GM12878 (cell line): ENCODE measurements at regions not wholly inside any gene's neighbourhood (a gene's known extent, or its start where the extent isn't known, plus 50 kb on each side); places are given as distances from the start of the nearest gene placed in this dataset.

Experiments used
- ATAC-seq: fragments of 200-7000 bp; cut with Tn5 transposase; 3 replicates; pipeline ENCODE4 v1.9.1; 2020; ENCODE audit warnings: mild to moderate bottlenecking, moderate library complexity
- BruUV-seq: library from RNA; stranded (reverse); fragments of 400-500 nt; replicated peaks from 2 replicates; lab custom pipeline; 2021; lab: Mats Ljungman, UMichigan
- CTCF ChIA-PET: fragments of 300-600 bp; sonication (Branson Sonifier 250); formaldehyde crosslinking; extraction: SDS; loops from one replicate; lab custom pipeline; 2021; ENCODE audit warnings: inconsistent platforms; lab: Yijun Ruan, JAX
- POLR2A ChIA-PET: fragments of 350-600 bp; formaldehyde crosslinking; extraction: SDS; loops from one replicate; lab custom pipeline; 2021; ENCODE audit warnings: inconsistent platforms; lab: Charles Lee
- RAD21 ChIA-PET: fragments of 300-600 bp; sonication (Branson Sonifier 250); formaldehyde crosslinking; loops from one replicate; lab custom pipeline; 2023; ENCODE audit warnings: antibody characterized with exemption; ENCODE audit not compliant: unreplicated experiment; lab: Charles Lee
- SMC1A ChIA-PET: fragments of 300-600 bp; sonication (Branson Sonifier 250); formaldehyde crosslinking; loops from one replicate; lab custom pipeline; 2023; ENCODE audit not compliant: unreplicated experiment, uncharacterized antibody; lab: Charles Lee
- DNase-seq: peaks from one replicate; pipeline ENCODE4 v3.0.0-alpha.2; 2011; ENCODE audit warnings: low read depth, low spot score
- FAIRE-seq: peaks from 3 replicates; lab custom pipeline; 2011; peaks lifted over from hg19 to GRCh38; lab: Jason Lieb, UNC
- H2AFZ ChIP-seq: 2 replicates; pipeline ENCODE4 v1.6.0; 2011; ENCODE audit warnings: low read depth, low read length, control low read depth; ENCODE audit not compliant: control insufficient read depth
- H3K27ac ChIP-seq: 2 replicates; pipeline ENCODE4 v1.5.1; 2011; ENCODE audit warnings: control low read depth; ENCODE audit not compliant: control insufficient read depth, insufficient read depth
- H3K27me3 ChIP-seq, 2 experiments: replicated peaks in 1 of 2; 2 replicates each; pipeline versions ENCODE4 v1.6.0 to v1.6.1; 2011; ENCODE audit warnings: low read length in 1 of 2; ENCODE audit not compliant: control insufficient read depth in 2 of 2, insufficient read depth in 2 of 2
- H3K36me3 ChIP-seq, 2 experiments: 2 replicates each; pipeline ENCODE4 v1.5.1; 2011; ENCODE audit warnings: low read length in 1 of 2; ENCODE audit not compliant: control insufficient read depth in 2 of 2, insufficient read depth in 2 of 2
- H3K4me1 ChIP-seq: 2 replicates; pipeline ENCODE4 v1.6.1; 2011; ENCODE audit warnings: mild to moderate bottlenecking, low read length, moderate library complexity, mixed read lengths; ENCODE audit not compliant: control insufficient read depth, insufficient read depth
- H3K4me2 ChIP-seq: 2 replicates; pipeline ENCODE4 v1.6.0; 2011; ENCODE audit warnings: control low read depth; ENCODE audit not compliant: control insufficient read depth, insufficient read depth
- H3K4me3 ChIP-seq: fragments of 200-600 bp; sonication (generic); 2 replicates; pipeline ENCODE4 v1.5.1; 2016
- H3K79me2 ChIP-seq: 2 replicates; pipeline ENCODE4 v1.6.0; 2011; ENCODE audit warnings: low read length; ENCODE audit not compliant: control insufficient read depth, insufficient read depth
- H3K9ac ChIP-seq: 2 replicates; pipeline ENCODE4 v1.8.0; 2011; ENCODE audit warnings: low read length, control low read depth, mixed read lengths; ENCODE audit not compliant: control insufficient read depth, insufficient read depth
- H3K9me3 ChIP-seq: replicated peaks from 3 replicates; pipeline ENCODE4 v1.5.1; 2011; ENCODE audit warnings: mild to moderate bottlenecking, low read length; ENCODE audit not compliant: control insufficient read depth, insufficient read depth
- H4K20me1 ChIP-seq: 2 replicates; pipeline ENCODE4 v1.6.0; 2011; ENCODE audit not compliant: control insufficient read depth, insufficient read depth
- ASH2L ChIP-seq: fragments of 300-600, 200-600 bp; sonication (generic); IDR thresholded peaks from 2 replicates; pipeline ENCODE4 v1.6.1; 2017; ENCODE audit warnings: low read depth, mild to moderate bottlenecking, borderline replicate concordance
- BACH1 ChIP-seq: fragments of 450-650 bp; IDR thresholded peaks from 2 replicates; pipeline ENCODE4 v1.6.1; 2017; ENCODE audit warnings: mild to moderate bottlenecking, borderline replicate concordance
- E2F8 ChIP-seq: fragments of 450-650 bp; IDR thresholded peaks from 2 replicates; pipeline ENCODE4 v1.6.1; 2018; ENCODE audit warnings: mild to moderate bottlenecking, low read depth, moderate library complexity; ENCODE audit not compliant: partially characterized antibody
- GABPA ChIP-seq: IDR thresholded peaks from 2 replicates; pipeline ENCODE4 v1.6.1; 2014; ENCODE audit warnings: antibody characterized with exemption, low read depth, mild to moderate bottlenecking, inconsistent platforms
- NBN ChIP-seq: fragments of 450-650 bp; IDR thresholded peaks from 2 replicates; pipeline ENCODE4 v1.6.1; 2016
- PBX3 ChIP-seq: IDR thresholded peaks from 2 replicates; pipeline ENCODE4 v1.6.1; 2011; ENCODE audit warnings: mild to moderate bottlenecking, low read depth, low read length, moderate library complexity; ENCODE audit not compliant: insufficient replicate concordance
- RELA ChIP-seq: fragments of 450-650 bp; IDR thresholded peaks from 2 replicates; pipeline ENCODE4 v1.8.0; 2014; ENCODE audit warnings: borderline replicate concordance; ENCODE audit not compliant: partially characterized antibody
- TBL1XR1 ChIP-seq: IDR thresholded peaks from 2 replicates; pipeline ENCODE4 v1.6.1; 2012; ENCODE audit warnings: low read depth, low read length, improper control_type of control experiment
- ZBTB4 ChIP-seq: fragments of 450-650 bp; formaldehyde crosslinking; IDR thresholded peaks from 2 replicates; pipeline ENCODE4 v1.4.0; 2022; ENCODE audit warnings: mild to moderate bottlenecking, moderate library complexity
- ZBTB40 ChIP-seq: fragments of 450-650 bp; IDR thresholded peaks from 2 replicates; pipeline ENCODE4 v1.6.1; 2016; ENCODE audit warnings: mild to moderate bottlenecking, moderate library complexity, borderline replicate concordance
- WGBS: methylation state at CpG from one replicate; pipeline ENCODE4 v1.1.6; 2016; ENCODE audit warnings: low lambda C conversion rate; ENCODE audit not compliant: insufficient replicate concordance, insufficient coverage; ENCODE audit errors: missing lambda C conversion rate; 5-methylcytosine and 5-hydroxymethylcytosine counted together
- in situ Hi-C: fragments of 300-500 bp; cut with MboI; formaldehyde crosslinking; loops from 9 replicates; pipeline ENCODE4 v1.14.3; 2018; ENCODE audit warnings: mixed read lengths
- intact Hi-C: fragments of 100-400 bp; cut with micrococcal nuclease; formaldehyde crosslinking; loops from one replicate; pipeline ENCODE4 v1.14.2; 2022; ENCODE audit not compliant: unreplicated experiment

DNA sequence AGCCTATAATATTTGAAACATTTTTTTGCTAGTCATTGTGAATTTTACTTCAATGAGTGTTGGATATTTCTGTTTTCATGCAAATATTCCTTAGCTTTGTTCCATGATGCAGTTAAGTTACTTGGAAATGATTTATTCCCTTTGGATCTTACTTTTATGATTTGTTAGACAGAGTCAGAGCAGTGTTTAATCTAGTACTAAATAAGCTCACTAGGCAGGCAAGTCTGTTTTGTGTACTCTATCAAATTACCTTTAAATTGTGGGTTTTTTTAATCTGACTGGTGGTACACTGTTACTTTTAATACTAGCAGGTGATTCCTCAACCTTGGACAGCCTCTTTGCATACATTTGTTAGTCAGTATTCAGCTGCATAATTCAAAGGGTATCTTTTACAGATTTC, 173.3 kb upstream of the MBNL1 start (continued):
- TF ChIP-seq ZBTB40 (no peak), TBL1XR1 (no peak), PBX3 (no peak), BACH1 (no peak)

- ChIA-PET CTCF (interaction anchor here (0.5 to 1.4 kb wide), 5 partner anchors 24 to 421 kb away, joined by 3 to 4 read pairs (median 3); no protein-coding TSS in a partner anchor), RAD21 (interaction anchor here (0.8 kb wide), 1 partner anchor 376 kb away, joined by 3 read pairs; no protein-coding TSS in a partner anchor), SMC1A (interaction anchor here (0.5 to 2.5 kb wide), 6 partner anchors 11 to 748 kb away, joined by 3 to 13 read pairs (median 4); no protein-coding TSS in a partner anchor), POLR2A (interaction anchor here (0.6 kb wide), 1 partner anchor 55 kb away, joined by 3 read pairs; no protein-coding TSS in a partner anchor)
- intact Hi-C loops (no loop called here), in situ Hi-C loops (no loop called here)
- H3K4me3 ChIP-seq, result no peak overlapping the region
- no peak overlapping the region for H2AFZ ChIP-seq
- H3K36me3 ChIP-seq, result no peaks in the 10 kb centered on the region
- FAIRE-seq (no peak), ATAC-seq (no peak), DNase-seq (no peak)
- WGBS, result 76% methylated on average over 5 of the region's 5 CpGs
- no peaks in the 10 kb centered on the region for H3K4me1 ChIP-seq
- H3K4me2 ChIP-seq, result no peak overlapping the region
- H4K20me1 ChIP-seq, result no peaks in the 10 kb centered on the region
- no peaks in the 10 kb centered on the region for H3K79me2 ChIP-seq
- H3K27ac ChIP-seq, result no peak overlapping the region
- no TSS peak for BruUV-seq
- peaks cover 2% of the 10 kb centered on the region; the same call in 2 of the 3 replicates for H3K9me3 ChIP-seq
- H3K9ac ChIP-seq, result no peak overlapping the region
- no peaks in the 10 kb centered on the region for H3K27me3 ChIP-seq
- TF ChIP-seq NBN, result no peak
- TF ChIP-seq RELA, result no peak
- TF ChIP-seq ZBTB4 (CRISPR knock-in tag), result no peak
- no peak for TF ChIP-seq ASH2L
- TF ChIP-seq GABPA, result no peak
- TF ChIP-seq E2F8, result no peak
These were observed 172.3 kb upstream of the MBNL1 start for GRCh38 chr3:152096280-152096906.
